GM13977 (cell line): ENCODE measurements at regions not wholly inside any gene's neighbourhood (a gene's known extent, or its start where the extent isn't known, plus 50 kb on each side); places are given as distances from the start of the nearest gene placed in this dataset.

ENCODE experiments used
- DNase-seq: peaks from one replicate; pipeline ENCODE4 v3.0.0; 2012; ENCODE audit warnings: low spot score
- CTCF ChIP-seq: IDR thresholded peaks from 2 replicates; pipeline ENCODE4 v1.5.1; 2012; ENCODE audit warnings: mild to moderate bottlenecking, control low read depth; ENCODE audit not compliant: insufficient read depth; ENCODE audit errors: extremely low read depth, missing control alignments
- in situ Hi-C: fragments of 300-500 bp; cut with MboI; formaldehyde crosslinking; loops from one replicate; pipeline ENCODE4 v1.12.0; 2022; ENCODE audit warnings: low sequenced_read_pairs, low pct_unique_long_range_greater_than_20kb, mixed read lengths, inconsistent platforms; ENCODE audit not compliant: unreplicated experiment

GRCh38 chr10:78729800-78730199, 339.0 kb upstream of the ZMIZ1 start:
- no peak for DNase-seq
- in situ Hi-C loops, result no loop called here
- TF ChIP-seq CTCF, result no peak

GRCh38 chr10:78730754-78731153, 338.0 kb upstream of the ZMIZ1 start:
- no peak for TF ChIP-seq CTCF
- in situ Hi-C loops, result no loop called here

GRCh38 chr10:78731675-78732074, 337.1 kb upstream of the ZMIZ1 start:
- no peak for DNase-seq
- no peak for TF ChIP-seq CTCF
- in situ Hi-C loops, result no loop called here

More at GRCh38 chr10:78730754-78731153, 338.0 kb upstream of the ZMIZ1 start:
- DNase-seq, result no peak

GRCh38 chr10:78732381-78732780, 336.4 kb upstream of the ZMIZ1 start:
- in situ Hi-C loops, result no loop called here
- TF ChIP-seq CTCF, result no peak
- no peak for DNase-seq

GRCh38 chr10:78736926-78737630, 331.7 kb upstream of the ZMIZ1 start:
- in situ Hi-C loops, result no loop called here
- no peak for TF ChIP-seq CTCF
- DNase-seq, result no peak

GRCh38 chr10:78737883-78738856, 330.6 kb upstream of the ZMIZ1 start:
- no peak for DNase-seq
- TF ChIP-seq CTCF, result no peak
- in situ Hi-C loops, result no loop called here
